ENCODE measurements at regions not wholly inside any gene's neighbourhood (a gene's known extent, or its start where the extent isn't known, plus 50 kb on each side); places are given as distances from the start of the nearest gene placed in this dataset.

DNA sequence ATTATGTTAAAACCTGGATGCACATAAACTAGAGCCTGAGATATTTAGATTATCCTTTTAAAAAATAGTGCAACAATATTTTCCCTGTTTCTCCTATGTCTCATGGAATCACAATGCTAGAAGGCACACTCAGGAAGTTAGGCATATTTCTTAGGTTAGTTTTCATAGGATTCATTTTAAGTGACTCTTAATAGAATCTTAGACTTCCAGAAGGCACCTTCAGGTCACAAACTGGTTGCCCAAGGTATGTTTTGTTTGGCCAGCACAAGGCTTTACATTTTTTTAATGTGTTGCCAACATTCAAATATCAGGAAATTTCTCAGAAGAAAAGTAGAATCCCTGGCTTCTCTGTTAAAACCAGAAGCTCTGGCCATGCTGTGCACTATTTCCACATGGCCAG, 129.3 kb downstream of the LNPK start:
- Mint-ChIP-seq H3K27me3 (peaks cover 32% of the 10 kb centered on the region), H3K36me3 (ENCODE audit: low read depth) (no peaks in the 10 kb centered on the region)
- DNase-seq, result no peak

DNA sequence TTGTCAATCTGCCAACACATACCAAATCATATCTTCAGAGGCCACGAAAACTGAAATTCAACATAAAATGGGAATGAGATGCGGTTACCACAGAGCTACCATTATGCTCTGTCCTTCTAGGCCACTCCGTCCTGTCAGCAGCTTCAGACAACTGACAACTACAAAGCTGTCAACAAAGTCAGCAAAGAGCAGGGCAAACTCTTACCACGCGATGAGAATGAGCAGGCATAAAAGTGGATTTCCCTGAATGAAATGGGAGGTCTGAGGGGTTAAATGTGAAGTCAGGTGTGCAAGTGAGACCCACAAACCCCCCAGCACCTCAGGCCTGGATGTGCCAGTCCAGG, 130.1 kb downstream of the LNPK start:
- no peak for DNase-seq
- Mint-ChIP-seq H3K4me3 (no peak overlapping the region), H3K9me3 (no peaks in the 10 kb centered on the region), H3K4me1 (ENCODE audit: low read depth) (no peaks in the 10 kb centered on the region), H3K36me3 (ENCODE audit: low read depth) (no peaks in the 10 kb centered on the region), H3K27me3 (peaks cover 37% of the 10 kb centered on the region), H3K27ac (no peak overlapping the region)

More for the DNA sequence above, 129.3 kb downstream of the LNPK start:
- no peak overlapping the region for H3K27ac Mint-ChIP-seq
- no peaks in the 10 kb centered on the region for H3K4me1 Mint-ChIP-seq (ENCODE audit: low read depth)
- H3K9me3 Mint-ChIP-seq, result no peaks in the 10 kb centered on the region
- no peak overlapping the region for H3K4me3 Mint-ChIP-seq

DNA sequence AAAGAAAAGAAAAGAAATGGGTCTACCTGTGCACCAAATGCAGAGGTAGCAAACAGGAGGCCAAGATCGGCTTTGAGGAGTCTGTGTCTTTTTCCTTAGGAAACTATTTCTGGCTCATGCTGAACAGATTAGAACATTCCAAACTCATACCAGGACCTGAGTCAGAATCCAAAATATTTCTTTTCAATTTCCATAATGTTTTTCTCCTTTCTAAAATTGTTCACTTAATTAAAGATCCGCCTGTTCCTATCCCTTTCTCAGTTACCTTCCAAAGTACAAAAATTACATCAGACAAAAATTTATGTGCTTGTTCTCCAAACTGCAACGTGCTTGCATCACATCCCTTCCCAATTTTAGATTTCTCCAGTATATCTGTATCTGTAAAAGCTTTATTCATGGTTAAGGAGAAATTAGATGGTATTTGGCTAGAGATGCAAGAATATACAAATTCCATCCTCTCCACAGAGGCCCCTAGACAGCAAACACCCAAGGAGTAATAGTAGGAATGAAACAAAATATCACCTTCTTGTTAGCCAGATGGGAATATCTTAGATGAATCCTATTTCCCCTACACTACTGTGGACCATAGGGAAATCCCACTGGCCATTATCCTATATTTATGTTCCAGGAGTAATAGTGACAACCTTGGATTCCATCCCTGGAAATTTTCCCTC, 130.6 kb downstream of the LNPK start:
- H3K36me3 Mint-ChIP-seq (ENCODE audit: low read depth), result no peaks in the 10 kb centered on the region
- H3K27me3 Mint-ChIP-seq, result peaks cover 41% of the 10 kb centered on the region
- DNase-seq, result no peak
- H3K4me1 Mint-ChIP-seq (ENCODE audit: low read depth), result no peaks in the 10 kb centered on the region
- no peak overlapping the region for H3K27ac Mint-ChIP-seq
- no peak overlapping the region for H3K4me3 Mint-ChIP-seq
- no peaks in the 10 kb centered on the region for H3K9me3 Mint-ChIP-seq

DNA sequence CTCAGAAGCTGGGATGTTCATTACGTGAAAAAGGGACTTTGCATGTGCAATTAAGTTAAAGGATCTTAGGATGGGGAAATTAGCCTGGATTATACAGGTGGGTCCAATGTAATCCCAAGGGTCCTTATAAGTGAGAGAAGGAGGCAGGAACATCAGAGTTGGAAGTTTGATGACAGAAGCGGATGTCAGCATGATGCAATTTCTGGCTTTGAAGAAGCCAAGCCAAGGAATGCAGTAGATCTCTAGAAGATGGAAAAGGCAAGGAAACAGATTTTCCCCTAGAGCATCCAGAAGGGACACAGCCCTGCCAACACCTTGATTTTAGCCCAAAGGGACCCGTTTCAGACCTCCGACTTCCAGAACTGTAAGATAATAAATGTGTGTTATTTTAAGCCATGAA, 136.4 kb downstream of the LNPK start:
- no peak overlapping the region for H3K4me3 Mint-ChIP-seq
- H3K27me3 Mint-ChIP-seq, result peaks cover 35% of the 10 kb centered on the region
- DNase-seq, result no peak
- H3K36me3 Mint-ChIP-seq (ENCODE audit: low read depth), result no peaks in the 10 kb centered on the region
- no peak overlapping the region for H3K27ac Mint-ChIP-seq
- no peaks in the 10 kb centered on the region for H3K4me1 Mint-ChIP-seq (ENCODE audit: low read depth)
- no peaks in the 10 kb centered on the region for H3K9me3 Mint-ChIP-seq

DNA sequence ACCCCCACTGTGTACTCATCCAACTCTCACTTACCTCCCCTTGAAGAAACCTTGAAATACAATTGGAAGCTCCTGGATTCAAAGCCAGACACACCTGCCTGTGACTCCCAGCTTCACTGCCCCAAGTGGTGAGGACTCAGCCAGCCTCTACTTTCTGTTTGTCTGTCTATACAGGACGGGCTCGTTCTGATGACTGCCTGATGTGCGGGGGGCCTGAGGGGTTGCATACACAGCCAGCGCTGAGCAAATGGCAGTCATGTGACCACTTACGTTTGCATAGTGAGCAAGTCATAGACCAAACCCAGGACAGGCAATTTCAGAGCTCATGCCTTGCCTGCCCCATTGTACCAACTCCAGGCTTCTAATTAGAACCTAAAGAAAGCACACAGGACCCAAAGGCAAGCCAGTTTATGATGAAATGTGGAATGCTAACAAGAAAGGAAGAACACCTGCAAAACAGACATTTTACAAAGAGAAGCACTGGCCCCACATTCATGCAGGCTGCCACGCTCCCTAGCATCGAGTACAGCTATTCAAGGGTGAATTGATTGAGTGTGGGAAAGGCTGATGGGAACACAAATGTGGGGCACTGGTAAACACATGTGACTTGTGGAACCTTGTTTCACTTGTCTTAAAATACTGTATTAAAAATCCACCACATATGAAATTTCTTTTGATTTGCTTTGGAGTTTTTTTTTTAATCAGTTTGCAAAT, 137.8 kb downstream of the LNPK start:
- H3K27me3 Mint-ChIP-seq, result peaks cover 35% of the 10 kb centered on the region
- H3K36me3 Mint-ChIP-seq (ENCODE audit: low read depth), result no peaks in the 10 kb centered on the region
- no peaks in the 10 kb centered on the region for H3K4me1 Mint-ChIP-seq (ENCODE audit: low read depth)
- no peak overlapping the region for H3K4me3 Mint-ChIP-seq
- H3K9me3 Mint-ChIP-seq, result no peaks in the 10 kb centered on the region
- H3K27ac Mint-ChIP-seq, result no peak overlapping the region
- no peak for DNase-seq

DNA sequence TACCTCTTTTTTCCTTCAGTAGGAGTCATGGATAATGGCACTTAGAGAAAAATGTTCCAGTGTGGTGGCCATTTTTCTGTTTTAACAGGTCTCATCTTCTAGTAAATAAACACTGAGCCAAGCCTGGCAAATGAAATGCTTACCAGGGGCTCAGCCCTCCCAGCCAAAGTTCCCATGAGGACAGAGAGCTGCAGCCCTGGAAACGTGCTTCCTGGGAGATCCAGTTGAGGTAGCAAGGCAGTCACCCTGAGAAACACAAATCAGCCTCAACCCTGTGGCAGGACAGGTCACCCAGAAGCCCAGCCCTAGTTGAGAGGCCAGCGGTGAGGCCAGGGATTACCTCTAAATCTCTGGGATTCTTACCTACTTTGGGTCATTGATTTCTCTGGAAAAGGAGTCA, 140.1 kb downstream of the LNPK start:
- no peak overlapping the region for H3K27ac Mint-ChIP-seq
- no peaks in the 10 kb centered on the region for H3K4me1 Mint-ChIP-seq (ENCODE audit: low read depth)
- H3K36me3 Mint-ChIP-seq (ENCODE audit: low read depth), result no peaks in the 10 kb centered on the region
- H3K4me3 Mint-ChIP-seq, result no peak overlapping the region
- H3K9me3 Mint-ChIP-seq, result no peaks in the 10 kb centered on the region
- H3K27me3 Mint-ChIP-seq, result peaks cover 28% of the 10 kb centered on the region
- DNase-seq, result no peak

DNA sequence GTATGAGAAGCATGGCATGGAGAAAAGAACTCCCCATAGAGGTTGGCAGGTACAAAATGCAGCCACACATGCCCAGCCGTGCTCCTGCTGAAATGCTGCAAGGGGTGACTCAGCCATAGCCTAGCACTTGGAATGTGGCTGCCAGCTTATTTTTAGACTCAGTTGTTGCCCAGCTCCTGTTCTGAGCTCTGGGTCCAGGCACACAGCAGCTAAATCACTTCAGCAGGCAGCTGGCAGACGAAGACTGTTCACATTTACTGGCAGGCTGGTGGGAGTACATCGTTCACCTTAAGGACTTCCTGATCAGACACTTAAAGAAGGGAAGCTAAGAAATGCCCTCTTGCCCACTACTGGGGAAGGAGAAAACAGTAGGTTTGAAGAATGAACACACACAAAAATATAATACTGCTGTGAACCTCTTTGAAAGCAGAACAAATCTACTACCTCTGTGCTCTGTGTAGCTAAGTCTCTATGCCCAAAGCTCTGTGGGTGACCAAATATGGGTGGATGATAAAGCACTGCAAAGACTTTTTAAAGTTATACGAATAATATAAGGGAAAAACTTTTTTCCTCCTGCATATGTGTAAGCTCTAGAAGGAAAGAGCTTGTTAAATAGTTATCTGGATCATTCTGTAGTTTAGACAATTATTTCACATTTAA, 146.1 kb downstream of the LNPK start:
- no peaks in the 10 kb centered on the region for H3K36me3 Mint-ChIP-seq (ENCODE audit: low read depth)
- no peak overlapping the region for H3K27ac Mint-ChIP-seq
- no peak overlapping the region for H3K4me3 Mint-ChIP-seq
- H3K9me3 Mint-ChIP-seq, result no peaks in the 10 kb centered on the region
- no peak for DNase-seq
- H3K4me1 Mint-ChIP-seq (ENCODE audit: low read depth), result no peaks in the 10 kb centered on the region
- peaks cover 17% of the 10 kb centered on the region for H3K27me3 Mint-ChIP-seq

DNA sequence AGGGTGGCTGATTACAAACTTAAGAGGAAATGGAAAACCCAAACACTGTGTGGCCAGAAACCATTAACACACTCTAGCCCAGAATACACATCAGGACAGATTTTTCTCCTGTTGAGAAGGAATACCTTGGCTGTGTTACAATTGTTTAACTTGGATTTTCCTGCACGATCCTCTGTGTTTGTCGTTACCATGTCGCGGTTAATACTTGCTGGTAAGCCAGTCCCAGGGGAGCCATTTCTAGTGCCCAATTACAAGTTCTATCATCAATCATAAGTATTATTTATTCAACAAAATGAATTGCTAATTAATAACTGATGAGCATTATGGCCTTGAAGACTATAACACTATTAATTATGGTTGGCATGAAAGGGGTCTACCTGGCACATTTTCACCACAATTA, 146.8 kb downstream of the LNPK start:
- DNase-seq, result no peak
- H3K36me3 Mint-ChIP-seq (ENCODE audit: low read depth), result no peaks in the 10 kb centered on the region
- H3K4me3 Mint-ChIP-seq, result no peak overlapping the region
- H3K27me3 Mint-ChIP-seq, result peaks cover 15% of the 10 kb centered on the region
- no peak overlapping the region for H3K27ac Mint-ChIP-seq
- no peaks in the 10 kb centered on the region for H3K9me3 Mint-ChIP-seq
- H3K4me1 Mint-ChIP-seq (ENCODE audit: low read depth), result no peaks in the 10 kb centered on the region

DNA sequence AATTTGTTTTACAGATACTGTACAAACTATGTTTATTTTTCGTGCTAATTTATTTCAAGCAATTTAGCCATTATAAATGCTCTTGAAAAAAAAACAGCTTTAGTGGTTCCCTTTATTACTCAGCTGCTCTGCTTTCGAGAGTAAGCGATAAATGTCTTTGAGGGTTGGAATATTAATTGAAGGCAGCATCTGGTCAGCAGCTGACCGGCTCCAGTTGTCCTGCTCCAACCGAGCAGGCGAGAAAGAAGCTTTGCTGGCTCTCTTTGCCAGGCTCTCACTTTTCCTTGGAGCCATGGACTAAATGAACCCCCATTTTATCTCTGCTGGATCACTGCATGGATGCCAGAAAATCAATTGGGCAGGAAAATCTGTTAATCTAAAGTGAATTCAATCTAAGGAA, 147.4 kb downstream of the LNPK start:
- peaks cover 13% of the 10 kb centered on the region for H3K27me3 Mint-ChIP-seq
- no peak overlapping the region for H3K27ac Mint-ChIP-seq
- no peaks in the 10 kb centered on the region for H3K4me1 Mint-ChIP-seq (ENCODE audit: low read depth)
- no peak for DNase-seq
- H3K36me3 Mint-ChIP-seq (ENCODE audit: low read depth), result no peaks in the 10 kb centered on the region
- no peaks in the 10 kb centered on the region for H3K9me3 Mint-ChIP-seq
- H3K4me3 Mint-ChIP-seq, result no peak overlapping the region

DNA sequence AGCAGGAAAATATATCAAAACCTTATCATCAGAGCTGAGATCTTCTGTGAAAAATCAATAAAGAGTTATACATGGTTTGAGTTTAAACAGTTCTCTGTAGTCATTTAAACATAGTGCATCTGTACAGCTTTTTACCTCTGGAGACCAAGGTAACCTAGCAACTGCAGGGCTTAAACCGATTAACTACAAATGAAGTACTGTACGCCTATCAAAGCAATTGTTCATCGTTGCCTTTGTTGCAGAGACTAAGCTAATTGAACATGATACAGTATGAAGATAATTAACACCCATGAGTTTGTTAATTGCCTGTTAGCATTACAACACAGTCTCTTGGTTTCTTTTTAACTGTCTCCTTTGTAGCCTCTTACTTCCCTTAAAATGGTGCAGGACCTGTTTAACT, 147.9 kb downstream of the LNPK start:
- Mint-ChIP-seq H3K9me3 (no peaks in the 10 kb centered on the region), H3K4me1 (ENCODE audit: low read depth) (no peaks in the 10 kb centered on the region), H3K27me3 (peaks cover 13% of the 10 kb centered on the region), H3K36me3 (ENCODE audit: low read depth) (no peaks in the 10 kb centered on the region), H3K4me3 (no peak overlapping the region), H3K27ac (no peak overlapping the region)
- no peak for DNase-seq

DNA sequence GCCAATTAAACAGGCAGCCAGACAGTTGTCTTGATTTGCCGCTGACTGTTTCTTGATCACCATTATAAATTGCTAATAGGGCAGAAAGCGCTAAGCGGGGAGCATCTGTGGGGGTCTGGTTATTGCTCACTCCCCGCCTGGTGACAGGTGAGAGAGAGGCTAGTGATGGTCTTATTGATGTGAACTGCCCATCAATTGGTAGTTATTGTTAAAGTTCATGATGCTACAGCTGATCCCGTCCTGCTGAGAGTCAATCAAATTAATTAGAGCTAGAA, 148.5 kb downstream of the LNPK start:
- Mint-ChIP-seq H3K4me3 (no peak overlapping the region), H3K9me3 (no peaks in the 10 kb centered on the region), H3K4me1 (ENCODE audit: low read depth) (no peaks in the 10 kb centered on the region), H3K36me3 (ENCODE audit: low read depth) (no peaks in the 10 kb centered on the region), H3K27me3 (peaks cover 13% of the 10 kb centered on the region), H3K27ac (no peak overlapping the region)
- no peak for DNase-seq

DNA sequence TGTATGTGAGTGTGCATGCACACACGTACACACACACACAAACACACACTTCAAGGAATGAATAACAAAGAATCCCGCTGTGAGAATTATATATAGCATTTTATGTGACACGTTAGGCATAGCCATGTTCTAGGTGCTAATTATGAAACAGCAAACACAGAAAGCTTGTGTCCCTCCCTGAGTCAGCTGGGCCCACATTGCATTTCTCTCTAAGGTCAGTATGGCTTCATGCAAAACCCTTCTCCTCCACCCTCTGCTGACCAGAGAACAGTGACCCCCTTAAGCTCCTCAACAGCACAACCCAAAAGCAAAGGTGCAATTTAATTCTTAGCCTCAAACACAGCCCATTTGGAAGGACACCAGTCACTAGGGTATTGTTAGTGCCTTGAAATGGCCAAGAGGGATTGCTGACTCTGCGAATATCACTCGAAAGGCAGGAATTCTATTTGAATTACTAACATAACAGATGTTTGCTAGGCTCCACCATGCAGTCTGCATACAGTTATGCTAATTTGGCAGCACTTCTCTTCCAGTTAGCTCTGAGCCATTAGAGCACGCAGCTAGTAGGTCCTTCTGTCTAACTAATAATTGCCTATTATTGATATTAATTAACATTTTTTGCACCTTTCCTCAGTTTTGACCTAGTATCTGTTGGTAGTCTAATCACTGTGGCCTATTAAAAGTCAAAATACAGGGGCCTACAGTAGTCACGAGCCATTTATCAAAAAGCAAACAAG, 149.0 kb downstream of the LNPK start:
- no peak for DNase-seq
- H3K27me3 Mint-ChIP-seq, result peaks cover 15% of the 10 kb centered on the region
- no peak overlapping the region for H3K4me3 Mint-ChIP-seq
- no peaks in the 10 kb centered on the region for H3K9me3 Mint-ChIP-seq
- no peak overlapping the region for H3K27ac Mint-ChIP-seq
- H3K36me3 Mint-ChIP-seq (ENCODE audit: low read depth), result no peaks in the 10 kb centered on the region
- H3K4me1 Mint-ChIP-seq (ENCODE audit: low read depth), result no peaks in the 10 kb centered on the region

DNA sequence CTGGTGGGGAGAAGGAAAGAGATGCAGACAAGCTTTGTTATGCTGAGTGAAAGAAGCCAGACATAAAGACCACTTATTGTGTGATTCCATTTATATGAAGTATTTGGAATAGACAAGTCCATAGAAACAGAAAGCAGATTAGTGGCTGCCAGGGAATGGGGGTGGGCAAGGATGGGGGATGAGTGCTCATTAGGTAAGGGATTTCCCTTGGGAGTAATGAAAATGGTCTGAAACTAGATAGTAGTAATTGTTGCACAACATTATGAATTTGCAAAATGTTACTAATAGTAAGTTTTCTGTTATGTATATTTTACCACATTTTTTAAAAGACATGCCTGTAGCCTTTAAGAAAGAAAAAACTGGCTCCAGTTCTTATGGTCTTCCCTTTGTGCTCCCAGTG, 154.9 kb downstream of the LNPK start:
- Mint-ChIP-seq H3K27me3 (peaks cover 24% of the 10 kb centered on the region), H3K36me3 (ENCODE audit: low read depth) (no peaks in the 10 kb centered on the region), H3K27ac (no peak overlapping the region), H3K4me1 (ENCODE audit: low read depth) (no peaks in the 10 kb centered on the region), H3K9me3 (no peaks in the 10 kb centered on the region), H3K4me3 (no peak overlapping the region)
- DNase-seq, result no peak

DNA sequence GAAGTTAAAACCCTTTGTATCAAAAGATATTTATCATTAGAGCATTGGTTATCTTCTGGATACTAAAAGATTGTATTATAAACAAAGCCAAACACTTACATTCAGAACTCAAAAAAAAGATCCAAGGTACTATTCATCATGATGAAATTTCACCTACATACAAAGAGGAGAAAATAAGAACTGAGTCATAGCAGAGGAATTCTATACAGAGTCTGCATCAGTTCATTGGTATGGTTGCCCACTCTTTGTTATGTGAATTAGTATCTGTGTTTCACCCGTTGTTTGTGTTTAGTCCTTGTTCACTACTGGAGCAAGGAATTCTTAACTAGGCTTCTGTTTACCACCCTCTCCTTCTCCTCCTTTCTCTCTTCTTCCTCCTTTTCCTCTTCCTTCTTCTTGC, 157.9 kb downstream of the LNPK start:
- Mint-ChIP-seq H3K4me3 (no peak overlapping the region), H3K9me3 (no peaks in the 10 kb centered on the region), H3K36me3 (ENCODE audit: low read depth) (no peaks in the 10 kb centered on the region), H3K4me1 (ENCODE audit: low read depth) (no peaks in the 10 kb centered on the region), H3K27me3 (peaks cover 31% of the 10 kb centered on the region), H3K27ac (no peak overlapping the region)
- no peak for DNase-seq

DNA sequence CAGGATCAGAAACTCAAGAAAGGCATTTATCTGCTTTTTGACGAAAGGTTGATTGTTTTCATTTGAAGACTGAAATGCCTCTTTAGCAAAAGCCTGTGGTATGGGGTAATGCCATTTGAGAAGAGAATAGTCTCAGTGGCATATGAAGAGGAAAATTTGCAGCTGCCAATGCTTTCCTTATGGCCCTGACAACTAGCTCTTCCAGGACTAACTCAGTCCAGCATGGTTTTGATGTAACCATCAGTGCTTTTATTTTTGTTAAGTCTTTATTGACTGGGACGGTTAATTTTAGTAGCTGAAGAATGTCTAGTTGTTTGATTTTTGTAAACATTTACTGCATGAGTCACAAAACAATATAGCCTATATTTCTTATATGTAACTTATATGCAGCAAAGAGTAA, 158.4 kb downstream of the LNPK start:
- no peaks in the 10 kb centered on the region for H3K9me3 Mint-ChIP-seq
- no peaks in the 10 kb centered on the region for H3K4me1 Mint-ChIP-seq (ENCODE audit: low read depth)
- no peak for DNase-seq
- no peaks in the 10 kb centered on the region for H3K36me3 Mint-ChIP-seq (ENCODE audit: low read depth)
- peaks cover 31% of the 10 kb centered on the region for H3K27me3 Mint-ChIP-seq
- H3K4me3 Mint-ChIP-seq, result no peak overlapping the region
- H3K27ac Mint-ChIP-seq, result no peak overlapping the region
